ENCODE measurements at regions not wholly inside any gene's neighbourhood (a gene's known extent, or its start where the extent isn't known, plus 50 kb on each side); places are given as distances from the start of the nearest gene placed in this dataset.

GRCh38 chr4:62429297-62429696, 1229.2 kb downstream of the ADGRL3 start:
- H3K4me1 ChIP-seq (ENCODE audit: insufficient read depth) = no peaks in the 10 kb centered on the region
- H3K4me3 ChIP-seq = no peak overlapping the region
- H3K79me2 ChIP-seq = no peaks in the 10 kb centered on the region
- H4K20me1 ChIP-seq (ENCODE audit: insufficient read depth, poor library complexity, severe bottlenecking) = no peaks in the 10 kb centered on the region
- H3K4me2 ChIP-seq = no peak overlapping the region
- no peak for DNase-seq (ENCODE audit: low spot score)
- no peaks in the 10 kb centered on the region for H3K9me2 ChIP-seq (replicated peaks; ENCODE audit: insufficient read depth)
- no peaks in the 10 kb centered on the region for H3K27me3 ChIP-seq
- 93% methylated on average over 5 of the region's 5 CpGs for WGBS (ENCODE audit: low lambda C conversion rate, missing lambda C conversion rate)
- no peaks in the 10 kb centered on the region for H3K36me3 ChIP-seq (replicated peaks; ENCODE audit: insufficient read depth, low read depth)
- no peak overlapping the region for H3K27ac ChIP-seq
- no peak overlapping the region for H2AFZ ChIP-seq
- TF ChIP-seq EZH2 (IDR thresholded peaks at IDR 0.05; ENCODE audit: borderline replicate concordance) (no peak), EZH2phosphoT487 (IDR thresholded peaks at IDR 0.05; ENCODE audit: low read depth, severe bottlenecking, unreplicated experiment) (no peak)
- TF ChIP-seq, protein P1, sequence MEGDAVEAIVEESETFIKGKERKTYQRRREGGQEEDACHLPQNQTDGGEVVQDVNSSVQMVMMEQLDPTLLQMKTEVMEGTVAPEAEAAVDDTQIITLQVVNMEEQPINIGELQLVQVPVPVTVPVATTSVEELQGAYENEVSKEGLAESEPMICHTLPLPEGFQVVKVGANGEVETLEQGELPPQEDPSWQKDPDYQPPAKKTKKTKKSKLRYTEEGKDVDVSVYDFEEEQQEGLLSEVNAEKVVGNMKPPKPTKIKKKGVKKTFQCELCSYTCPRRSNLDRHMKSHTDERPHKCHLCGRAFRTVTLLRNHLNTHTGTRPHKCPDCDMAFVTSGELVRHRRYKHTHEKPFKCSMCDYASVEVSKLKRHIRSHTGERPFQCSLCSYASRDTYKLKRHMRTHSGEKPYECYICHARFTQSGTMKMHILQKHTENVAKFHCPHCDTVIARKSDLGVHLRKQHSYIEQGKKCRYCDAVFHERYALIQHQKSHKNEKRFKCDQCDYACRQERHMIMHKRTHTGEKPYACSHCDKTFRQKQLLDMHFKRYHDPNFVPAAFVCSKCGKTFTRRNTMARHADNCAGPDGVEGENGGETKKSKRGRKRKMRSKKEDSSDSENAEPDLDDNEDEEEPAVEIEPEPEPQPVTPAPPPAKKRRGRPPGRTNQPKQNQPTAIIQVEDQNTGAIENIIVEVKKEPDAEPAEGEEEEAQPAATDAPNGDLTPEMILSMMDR (IDR thresholded peaks at IDR 0.05; ENCODE audit: poor library complexity) = no peak
- no peaks in the 10 kb centered on the region for H3K9me3 ChIP-seq (ENCODE audit: low read depth)

GRCh38 chr4:62415256-62415655, 1215.1 kb downstream of the ADGRL3 start:
- Histone ChIP-seq H3K36me3 (replicated peaks; ENCODE audit: insufficient read depth, low read depth) (no peaks in the 10 kb centered on the region), H3K4me3 (no peak overlapping the region), H4K20me1 (ENCODE audit: insufficient read depth, poor library complexity, severe bottlenecking) (no peaks in the 10 kb centered on the region), H3K9me3 (ENCODE audit: low read depth) (no peaks in the 10 kb centered on the region), H3K27ac (no peak overlapping the region), H3K79me2 (no peaks in the 10 kb centered on the region), H3K27me3 (no peaks in the 10 kb centered on the region), H2AFZ (no peak overlapping the region), H3K4me2 (no peak overlapping the region), H3K4me1 (ENCODE audit: insufficient read depth) (no peaks in the 10 kb centered on the region), H3K9me2 (replicated peaks; ENCODE audit: insufficient read depth) (no peaks in the 10 kb centered on the region)
- no peak for TF ChIP-seq EZH2phosphoT487 (IDR thresholded peaks at IDR 0.05; ENCODE audit: low read depth, severe bottlenecking, unreplicated experiment)
- no peak for TF ChIP-seq EZH2 (IDR thresholded peaks at IDR 0.05; ENCODE audit: borderline replicate concordance)
- TF ChIP-seq, protein P1 (IDR thresholded peaks at IDR 0.05; ENCODE audit: poor library complexity) = no peak
- DNase-seq (ENCODE audit: low spot score) = no peak
- 86% methylated on average over 1 of the region's 1 CpG for WGBS (ENCODE audit: low lambda C conversion rate, missing lambda C conversion rate)

DNA sequence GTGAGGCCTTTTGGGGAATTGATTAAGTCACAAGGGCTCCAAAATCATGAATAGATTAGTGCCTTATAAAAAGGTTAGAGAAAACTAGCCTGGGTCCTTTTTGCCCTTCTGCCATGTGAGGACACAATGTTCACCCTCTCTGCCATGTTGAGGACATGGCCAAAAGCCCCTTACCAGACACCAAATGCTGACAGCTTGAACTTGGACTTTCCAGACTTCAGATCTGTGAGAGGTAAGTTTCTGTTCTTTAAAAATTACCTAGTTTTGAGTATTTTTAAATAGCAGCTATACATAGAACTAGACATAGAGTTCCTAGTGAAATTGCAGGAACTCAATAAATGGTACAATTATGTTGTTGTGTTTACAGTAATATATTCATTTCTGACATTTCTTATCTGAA, 1214.4 kb downstream of the ADGRL3 start:
- no peaks in the 10 kb centered on the region for H3K36me3 ChIP-seq (replicated peaks; ENCODE audit: insufficient read depth, low read depth)
- no peak overlapping the region for H3K4me3 ChIP-seq
- H3K9me3 ChIP-seq (ENCODE audit: low read depth) = no peaks in the 10 kb centered on the region
- H3K9me2 ChIP-seq (replicated peaks; ENCODE audit: insufficient read depth) = no peaks in the 10 kb centered on the region
- no peak overlapping the region for H3K4me2 ChIP-seq
- no peaks in the 10 kb centered on the region for H3K27me3 ChIP-seq
- no peak overlapping the region for H2AFZ ChIP-seq
- H3K4me1 ChIP-seq (ENCODE audit: insufficient read depth) = no peaks in the 10 kb centered on the region
- H4K20me1 ChIP-seq (ENCODE audit: insufficient read depth, poor library complexity, severe bottlenecking) = no peaks in the 10 kb centered on the region
- H3K27ac ChIP-seq = no peak overlapping the region
- TF ChIP-seq EZH2phosphoT487 (IDR thresholded peaks at IDR 0.05; ENCODE audit: low read depth, severe bottlenecking, unreplicated experiment) = no peak
- TF ChIP-seq, protein P1 (IDR thresholded peaks at IDR 0.05; ENCODE audit: poor library complexity) = no peak
- no peak for TF ChIP-seq EZH2 (IDR thresholded peaks at IDR 0.05; ENCODE audit: borderline replicate concordance)
- no peaks in the 10 kb centered on the region for H3K79me2 ChIP-seq
- no peak for DNase-seq (ENCODE audit: low spot score)
